Prostate gland (tissue), 2 donors: ENCODE measurements at regions not wholly inside any gene's neighbourhood (a gene's known extent, or its start where the extent isn't known, plus 50 kb on each side); places are given as distances from the start of the nearest gene placed in this dataset.

Experiments
- DNase-seq: peaks from one replicate; pipeline ENCODE4 v3.0.0-alpha.2; 2019; ENCODE audit warnings: low spot score
- H3K27ac ChIP-seq, 2 donors: fragments of 200-600 bp; sonication (generic); 2 replicates each; pipeline ENCODE4 v1.5.1; 2017 to 2019
- H3K27me3 ChIP-seq: fragments of 200-600 bp; sonication (generic); replicated peaks from 2 replicates; pipeline ENCODE4 v1.5.1; 2019; ENCODE audit not compliant: insufficient read depth
- H3K36me3 ChIP-seq, 2 donors: fragments of 200-600 bp; sonication (generic); 1 replicate in 1 of 2; 2 replicates in 1 of 2; pipeline versions ENCODE4 v1.5.1 to v1.8.1; 2017 to 2019
- H3K4me1 ChIP-seq: fragments of 200-600 bp; sonication (generic); replicated peaks from 2 replicates; pipeline ENCODE4 v1.5.1; 2019
- H3K4me3 ChIP-seq, 2 donors: fragments of 200-600 bp; sonication (generic); 2 replicates each; pipeline ENCODE4 v1.5.1; 2017 to 2019
- H3K9me3 ChIP-seq: fragments of 200-600 bp; sonication (generic); 2 replicates; pipeline ENCODE4 v1.5.1; 2017
- POLR2A ChIP-seq: fragments of 450-650 bp; IDR thresholded peaks from one replicate; pipeline ENCODE4 v1.6.1; 2016; ENCODE audit warnings: antibody characterized with exemption, mild to moderate bottlenecking
- POLR2AphosphoS5 ChIP-seq: sonication (generic); formaldehyde crosslinking; IDR thresholded peaks from one replicate; pipeline ENCODE4 v1.6.1; 2017; ENCODE audit warnings: antibody characterized with exemption
- WGBS: methylation state at CpG from one replicate; pipeline ENCODE4 v1.1.5; 2018; 5-methylcytosine and 5-hydroxymethylcytosine counted together
- intact Hi-C: fragments of 100-400 bp; cut with DNase I; formaldehyde crosslinking; loops from one replicate; pipeline ENCODE4 v1.14.2; 2022
- TF ChIP-seq, protein P1 (sequence below), 4 experiments: fragments of 200-600 bp in 2 of 4; fragments of 450-650 bp in 2 of 4; sonication (generic) in 2 of 4; IDR thresholded peaks; 1 replicate in 3 of 4; 2 replicates in 1 of 4; pipeline ENCODE4 v1.5.1; 2016 to 2019; ENCODE audit warnings: antibody characterized with exemption in 4 of 4, mild to moderate bottlenecking in 2 of 4, moderate library complexity in 2 of 4

GRCh38 chr11:87934182-87934581 lies 241.1 kb downstream of the RAB38 start:
- Histone ChIP-seq H3K36me3 (no peaks in the 10 kb centered on the region), H3K4me3 (no peak overlapping the region), H3K27ac (no peak overlapping the region), H3K4me1 (no peaks in the 10 kb centered on the region), H3K27me3 (no peaks in the 10 kb centered on the region), H3K9me3 (no peaks in the 10 kb centered on the region)
- TF ChIP-seq, protein P1, sequence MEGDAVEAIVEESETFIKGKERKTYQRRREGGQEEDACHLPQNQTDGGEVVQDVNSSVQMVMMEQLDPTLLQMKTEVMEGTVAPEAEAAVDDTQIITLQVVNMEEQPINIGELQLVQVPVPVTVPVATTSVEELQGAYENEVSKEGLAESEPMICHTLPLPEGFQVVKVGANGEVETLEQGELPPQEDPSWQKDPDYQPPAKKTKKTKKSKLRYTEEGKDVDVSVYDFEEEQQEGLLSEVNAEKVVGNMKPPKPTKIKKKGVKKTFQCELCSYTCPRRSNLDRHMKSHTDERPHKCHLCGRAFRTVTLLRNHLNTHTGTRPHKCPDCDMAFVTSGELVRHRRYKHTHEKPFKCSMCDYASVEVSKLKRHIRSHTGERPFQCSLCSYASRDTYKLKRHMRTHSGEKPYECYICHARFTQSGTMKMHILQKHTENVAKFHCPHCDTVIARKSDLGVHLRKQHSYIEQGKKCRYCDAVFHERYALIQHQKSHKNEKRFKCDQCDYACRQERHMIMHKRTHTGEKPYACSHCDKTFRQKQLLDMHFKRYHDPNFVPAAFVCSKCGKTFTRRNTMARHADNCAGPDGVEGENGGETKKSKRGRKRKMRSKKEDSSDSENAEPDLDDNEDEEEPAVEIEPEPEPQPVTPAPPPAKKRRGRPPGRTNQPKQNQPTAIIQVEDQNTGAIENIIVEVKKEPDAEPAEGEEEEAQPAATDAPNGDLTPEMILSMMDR (IDR thresholded peaks at IDR 0.05) = no peak
- TF ChIP-seq POLR2AphosphoS5 (no peak), POLR2A (no peak)
- WGBS = 75% methylated on average over 2 of the region's 2 CpGs
- no peak for DNase-seq
- intact Hi-C loops = no loop called here

GRCh38 chr11:87926250-87926970 lies 248.8 kb downstream of the RAB38 start:
- H3K9me3 ChIP-seq = no peaks in the 10 kb centered on the region

DNA sequence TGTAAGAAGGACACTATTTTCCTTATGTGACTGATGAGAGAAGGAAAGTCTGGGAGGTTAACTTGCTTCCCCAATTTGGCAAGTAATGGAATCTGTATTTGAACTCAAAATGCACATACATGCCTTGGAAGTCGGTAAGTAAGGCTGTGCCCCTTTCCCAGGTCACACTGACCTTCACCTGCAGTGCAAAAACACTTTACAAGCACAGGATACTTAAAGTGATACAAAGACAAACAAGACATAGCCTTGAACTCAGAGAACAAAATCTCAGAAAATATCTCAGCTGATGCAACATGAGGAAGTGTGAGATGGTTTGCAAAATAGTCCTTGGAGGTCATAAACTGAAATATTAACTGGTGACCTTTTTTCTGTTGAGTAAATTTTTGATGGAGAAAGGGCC lies 251.1 kb downstream of the RAB38 start:
- DNase-seq = no peak
- H3K4me1 ChIP-seq = no peaks in the 10 kb centered on the region
- WGBS = 52% methylated on average over 1 of the region's 1 CpG
- no peaks in the 10 kb centered on the region for H3K36me3 ChIP-seq
- H3K27me3 ChIP-seq = no peaks in the 10 kb centered on the region
- no peak overlapping the region for H3K27ac ChIP-seq
- intact Hi-C loops = no loop called here
- no peak for TF ChIP-seq POLR2AphosphoS5
- TF ChIP-seq POLR2A = no peak
- TF ChIP-seq, protein P1 (IDR thresholded peaks at IDR 0.05) = no peak
- H3K4me3 ChIP-seq = no peak overlapping the region
- H3K9me3 ChIP-seq = no peaks in the 10 kb centered on the region

More at GRCh38 chr11:87926250-87926970, 248.8 kb downstream of the RAB38 start:
- intact Hi-C loops = no loop called here
- TF ChIP-seq POLR2AphosphoS5 (no peak), POLR2A (no peak)
- TF ChIP-seq, protein P1 (IDR thresholded peaks at IDR 0.05) = no peak
- no peak overlapping the region for H3K4me3 ChIP-seq
- H3K4me1 ChIP-seq = no peaks in the 10 kb centered on the region
- H3K27me3 ChIP-seq = no peaks in the 10 kb centered on the region
- DNase-seq = no peak
- WGBS = 73% methylated on average over 5 of the region's 5 CpGs
- no peaks in the 10 kb centered on the region for H3K36me3 ChIP-seq
- H3K27ac ChIP-seq = no peak overlapping the region

- no peak for TF ChIP-seq POLR2A
- no peak for TF ChIP-seq POLR2AphosphoS5
- TF ChIP-seq, protein P1 (IDR thresholded peaks at IDR 0.05) = no peak
- Histone ChIP-seq H3K4me3 (no peak overlapping the region), H3K27ac (no peak overlapping the region), H3K36me3 (no peaks in the 10 kb centered on the region), H3K4me1 (no peaks in the 10 kb centered on the region), H3K27me3 (no peaks in the 10 kb centered on the region), H3K9me3 (no peaks in the 10 kb centered on the region)
- no peak for DNase-seq
- WGBS = 94% methylated on average over 3 of the region's 3 CpGs
- intact Hi-C loops = no loop called here
Measured at GRCh38 chr11:87917111-87917510, 258.1 kb downstream of the RAB38 start.

DNA sequence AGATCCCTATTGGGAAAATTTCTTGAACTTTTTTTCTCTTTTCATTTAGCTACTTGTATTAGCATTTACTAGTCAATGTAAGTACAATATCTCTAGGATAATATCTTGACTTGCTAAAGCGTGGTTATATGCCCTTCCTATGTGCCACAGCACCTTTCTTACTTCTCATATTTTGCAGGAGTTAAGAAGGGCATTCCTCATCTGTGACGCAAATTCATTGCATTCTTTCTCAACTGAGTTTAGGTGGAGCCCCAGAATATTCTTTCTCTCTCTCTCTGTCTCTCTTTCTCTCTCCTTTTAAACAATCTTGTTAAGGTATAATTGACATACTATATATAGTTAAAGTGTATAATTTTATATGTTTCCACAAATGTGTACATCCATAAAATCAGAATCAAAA lies 266.1 kb downstream of the RAB38 start:
- WGBS = 83% methylated on average over 2 of the region's 2 CpGs

More for the DNA sequence above, 266.1 kb downstream of the RAB38 start:
- DNase-seq = no peak
- TF ChIP-seq POLR2A (no peak), POLR2AphosphoS5 (no peak)
- TF ChIP-seq, protein P1 (IDR thresholded peaks at IDR 0.05) = no peak
- Histone ChIP-seq H3K4me1 (no peaks in the 10 kb centered on the region), H3K36me3 (no peaks in the 10 kb centered on the region), H3K9me3 (no peaks in the 10 kb centered on the region), H3K4me3 (no peak overlapping the region), H3K27ac (no peak overlapping the region), H3K27me3 (no peaks in the 10 kb centered on the region)
- intact Hi-C loops = no loop called here
